Trophoblast cell (in vitro differentiated cells and primary cell): ENCODE measurements at regions not wholly inside any gene's neighbourhood (a gene's known extent, or its start where the extent isn't known, plus 50 kb on each side); places are given as distances from the start of the nearest gene placed in this dataset.
A peak's percentile ranks its signal among the peaks of the same experiment; 100 is the strongest.

Experiments
- DNase-seq, 2 donors: peaks; one replicate each; pipeline ENCODE4 v3.0.0-alpha.2; 2016
- H2AFZ ChIP-seq: 2 replicates; pipeline ENCODE4 v1.6.1; 2013; ENCODE audit warnings: low read length, moderate library complexity, mild to moderate bottlenecking; ENCODE audit not compliant: insufficient read depth, poor library complexity
- H2AK5ac ChIP-seq: 2 replicates; pipeline ENCODE4 v1.6.1; 2013; ENCODE audit warnings: mild to moderate bottlenecking, low read length
- H2BK120ac ChIP-seq: 2 replicates; pipeline ENCODE4 v1.6.1; 2013; ENCODE audit warnings: low read length, mild to moderate bottlenecking, moderate library complexity; ENCODE audit not compliant: insufficient read depth, poor library complexity
- H2BK12ac ChIP-seq: 2 replicates; pipeline ENCODE4 v1.6.1; 2013; ENCODE audit warnings: mild to moderate bottlenecking, low read length, moderate library complexity
- H2BK5ac ChIP-seq: 2 replicates; pipeline ENCODE4 v1.6.1; 2013; ENCODE audit warnings: low read length, low read depth, moderate library complexity, mild to moderate bottlenecking; ENCODE audit not compliant: poor library complexity
- H3K14ac ChIP-seq: 2 replicates; pipeline ENCODE4 v1.6.1; 2013; ENCODE audit warnings: mild to moderate bottlenecking, low read length
- H3K18ac ChIP-seq: 2 replicates; pipeline ENCODE4 v1.6.1; 2013; ENCODE audit warnings: mild to moderate bottlenecking, low read length
- H3K23ac ChIP-seq: 2 replicates; pipeline ENCODE4 v1.6.1; 2013; ENCODE audit warnings: low read length
- H3K27ac ChIP-seq: 2 replicates; pipeline ENCODE4 v1.5.1; 2013; ENCODE audit warnings: low read depth, mild to moderate bottlenecking, inconsistent platforms, low read length, moderate library complexity
- H3K27me3 ChIP-seq: 2 replicates; pipeline ENCODE4 v1.6.1; 2013; ENCODE audit warnings: inconsistent platforms, mild to moderate bottlenecking, low read length, moderate library complexity; ENCODE audit not compliant: insufficient read depth
- H3K36me3 ChIP-seq, 2 experiments: 1 replicate in 1 of 2; 2 replicates in 1 of 2; pipeline ENCODE4 v1.6.1; 2013; ENCODE audit warnings: low read length in 2 of 2, mild to moderate bottlenecking in 2 of 2, moderate library complexity in 1 of 2; ENCODE audit not compliant: insufficient read depth in 2 of 2, control insufficient read depth in 1 of 2
- H3K4ac ChIP-seq: 2 replicates; pipeline ENCODE4 v1.6.1; 2013; ENCODE audit warnings: low read depth, mild to moderate bottlenecking, low read length, moderate library complexity
- H3K4me1 ChIP-seq, 2 experiments: 1 replicate in 1 of 2; 2 replicates in 1 of 2; pipeline ENCODE4 v1.6.1; 2013; ENCODE audit warnings: low read length in 2 of 2, mild to moderate bottlenecking in 2 of 2, moderate library complexity in 1 of 2; ENCODE audit not compliant: insufficient read depth in 2 of 2, control insufficient read depth in 1 of 2
- H3K4me2 ChIP-seq: 2 replicates; pipeline ENCODE4 v1.6.1; 2013; ENCODE audit warnings: inconsistent platforms, mild to moderate bottlenecking, low read length, moderate library complexity
- H3K4me3 ChIP-seq: 2 replicates; pipeline ENCODE4 v1.5.1; 2013; ENCODE audit warnings: mild to moderate bottlenecking, low read depth, low read length, inconsistent platforms
- H3K79me1 ChIP-seq: one replicate; pipeline ENCODE4 v1.6.1; 2013; ENCODE audit warnings: low read length
- H3K79me2 ChIP-seq: 2 replicates; pipeline ENCODE4 v1.6.1; 2013; ENCODE audit warnings: low read length, mild to moderate bottlenecking; ENCODE audit not compliant: control insufficient read depth, insufficient read depth, poor library complexity
- H3K9ac ChIP-seq: 2 replicates; pipeline ENCODE4 v1.6.1; 2013; ENCODE audit warnings: mild to moderate bottlenecking, low read length
- H3K9me3 ChIP-seq: 2 replicates; pipeline ENCODE4 v1.6.1; 2013; ENCODE audit warnings: low read depth, mild to moderate bottlenecking, control low read depth, inconsistent platforms, low read length; ENCODE audit not compliant: insufficient read depth
- H4K12ac ChIP-seq: 2 replicates; pipeline ENCODE4 v1.6.1; 2013; ENCODE audit warnings: low read depth, mild to moderate bottlenecking, low read length, moderate library complexity
- H4K8ac ChIP-seq: 2 replicates; pipeline ENCODE4 v1.6.1; 2013; ENCODE audit warnings: low read depth, mild to moderate bottlenecking, low read length, moderate library complexity
- H4K91ac ChIP-seq: one replicate; pipeline ENCODE4 v1.6.1; 2013; ENCODE audit warnings: low read depth, mild to moderate bottlenecking, low read length, moderate library complexity
- WGBS: extraction: QIAGEN DNeasy Blood & Tissue Kit; methylation state at CpG from one replicate; pipeline ENCODE4 v1.1.7; 2013; ENCODE audit warnings: missing lambda C conversion rate; ENCODE audit not compliant: insufficient read length, insufficient coverage; ENCODE audit errors: extremely low coverage; 5-methylcytosine and 5-hydroxymethylcytosine counted together

GRCh38 chr13:103335241-103335640, 269.0 kb upstream of the SLC10A2 start:
- H4K8ac ChIP-seq, result no peak overlapping the region

GRCh38 chr13:103331924-103332323, 265.7 kb upstream of the SLC10A2 start:
- no peak overlapping the region for H3K4me3 ChIP-seq

More at GRCh38 chr13:103335241-103335640, 269.0 kb upstream of the SLC10A2 start:
- Histone ChIP-seq H3K27me3 (no peaks in the 10 kb centered on the region), H4K91ac (no peak overlapping the region), H2AFZ (no peak overlapping the region), H2AK5ac (no peak overlapping the region), H3K27ac (no peak overlapping the region), H4K12ac (no peak overlapping the region), H2BK12ac (no peak overlapping the region), H3K9me3 (no peaks in the 10 kb centered on the region), H3K4ac (no peak overlapping the region), H3K79me1 (no peaks in the 10 kb centered on the region), H3K4me1 (no peaks in the 10 kb centered on the region), H3K23ac (no peak overlapping the region), H3K4me2 (no peak overlapping the region), H3K36me3 (no peaks in the 10 kb centered on the region), H2BK5ac (no peak overlapping the region), H3K14ac (no peak overlapping the region), H3K9ac (no peak overlapping the region), H2BK120ac (no peak overlapping the region), H3K79me2 (no peaks in the 10 kb centered on the region), H3K4me3 (no peak overlapping the region), H3K18ac (no peak overlapping the region)
- no peak for DNase-seq
- no CpG with 5 or more reads among the region's 3 CpGs for WGBS

GRCh38 chr13:103328899-103329298, 262.7 kb upstream of the SLC10A2 start:
- Histone ChIP-seq H2BK12ac (no peak overlapping the region), H3K27ac (no peak overlapping the region), H3K4me3 (no peak overlapping the region), H4K12ac (no peak overlapping the region), H2AK5ac (no peak overlapping the region), H3K4me1 (no peaks in the 10 kb centered on the region), H4K8ac (no peak overlapping the region), H3K9ac (no peak overlapping the region), H3K4me2 (no peak overlapping the region), H3K23ac (no peak overlapping the region), H3K79me2 (no peaks in the 10 kb centered on the region), H3K27me3 (no peaks in the 10 kb centered on the region), H4K91ac (no peak overlapping the region), H3K14ac (no peak overlapping the region), H3K4ac (no peak overlapping the region), H2AFZ (no peak overlapping the region), H2BK120ac (no peak overlapping the region), H3K18ac (no peak overlapping the region), H3K36me3 (no peaks in the 10 kb centered on the region), H3K9me3 (no peaks in the 10 kb centered on the region), H3K79me1 (no peaks in the 10 kb centered on the region), H2BK5ac (no peak overlapping the region)
- no peak for DNase-seq
- WGBS, result no CpG with 5 or more reads among the region's 1 CpG

More at GRCh38 chr13:103331924-103332323, 265.7 kb upstream of the SLC10A2 start:
- Histone ChIP-seq H3K4me1 (no peaks in the 10 kb centered on the region), H4K8ac (no peak overlapping the region), H2AFZ (no peak overlapping the region), H3K9me3 (no peaks in the 10 kb centered on the region), H2BK12ac (no peak overlapping the region), H2AK5ac (no peak overlapping the region), H3K79me2 (no peaks in the 10 kb centered on the region), H3K27ac (no peak overlapping the region), H2BK5ac (no peak overlapping the region), H3K9ac (no peak overlapping the region), H2BK120ac (no peak overlapping the region), H4K91ac (no peak overlapping the region), H3K4ac (no peak overlapping the region), H3K18ac (no peak overlapping the region), H3K27me3 (no peaks in the 10 kb centered on the region), H3K36me3 (no peaks in the 10 kb centered on the region), H3K14ac (no peak overlapping the region), H3K23ac (no peak overlapping the region), H3K79me1 (no peaks in the 10 kb centered on the region), H4K12ac (no peak overlapping the region), H3K4me2 (no peak overlapping the region)
- whole genome bisulfite sequencing, result no CpG with 5 or more reads among the region's 4 CpGs
- DNase-seq, result no peak

- no CpG with 5 or more reads among the region's 2 CpGs for WGBS
- no peak overlapping the region for H2AK5ac ChIP-seq
- H3K36me3 ChIP-seq, result no peaks in the 10 kb centered on the region
- no peak overlapping the region for H3K4ac ChIP-seq
- no peak overlapping the region for H3K27ac ChIP-seq
- H2BK12ac ChIP-seq, result no peak overlapping the region
- no peaks in the 10 kb centered on the region for H3K4me1 ChIP-seq
- DNase-seq, result peak in 1 of 2 donors; percentile 44
- no peak overlapping the region for H4K8ac ChIP-seq
- H3K79me1 ChIP-seq, result no peaks in the 10 kb centered on the region
- H4K12ac ChIP-seq, result no peak overlapping the region
- no peaks in the 10 kb centered on the region for H3K9me3 ChIP-seq
- H3K4me2 ChIP-seq, result no peak overlapping the region
- H3K18ac ChIP-seq, result no peak overlapping the region
- no peaks in the 10 kb centered on the region for H3K79me2 ChIP-seq
- no peak overlapping the region for H3K23ac ChIP-seq
- no peak overlapping the region for H3K14ac ChIP-seq
- H3K27me3 ChIP-seq, result no peaks in the 10 kb centered on the region
- no peak overlapping the region for H4K91ac ChIP-seq
- H3K4me3 ChIP-seq, result no peak overlapping the region
- H2BK5ac ChIP-seq, result no peak overlapping the region
- H2BK120ac ChIP-seq, result no peak overlapping the region
- no peak overlapping the region for H2AFZ ChIP-seq
- no peak overlapping the region for H3K9ac ChIP-seq
Measured at GRCh38 chr13:103326326-103326725, 260.1 kb upstream of the SLC10A2 start.
